Panc1 (cell line): ENCODE measurements at regions not wholly inside any gene's neighbourhood (a gene's known extent, or its start where the extent isn't known, plus 50 kb on each side); places are given as distances from the start of the nearest gene placed in this dataset.

Experiments
- POLR2AphosphoS5 ChIP-seq: IDR thresholded peaks from 2 replicates; pipeline ENCODE4 v1.6.1; 2012; ENCODE audit warnings: mild to moderate bottlenecking, low read depth, low read length, moderate library complexity
- TF ChIP-seq, protein P1 (sequence below): fragments of 450-650 bp; IDR thresholded peaks from 2 replicates; pipeline ENCODE4 v1.5.1; 2017; ENCODE audit warnings: mild to moderate bottlenecking

- TF ChIP-seq, protein P1, sequence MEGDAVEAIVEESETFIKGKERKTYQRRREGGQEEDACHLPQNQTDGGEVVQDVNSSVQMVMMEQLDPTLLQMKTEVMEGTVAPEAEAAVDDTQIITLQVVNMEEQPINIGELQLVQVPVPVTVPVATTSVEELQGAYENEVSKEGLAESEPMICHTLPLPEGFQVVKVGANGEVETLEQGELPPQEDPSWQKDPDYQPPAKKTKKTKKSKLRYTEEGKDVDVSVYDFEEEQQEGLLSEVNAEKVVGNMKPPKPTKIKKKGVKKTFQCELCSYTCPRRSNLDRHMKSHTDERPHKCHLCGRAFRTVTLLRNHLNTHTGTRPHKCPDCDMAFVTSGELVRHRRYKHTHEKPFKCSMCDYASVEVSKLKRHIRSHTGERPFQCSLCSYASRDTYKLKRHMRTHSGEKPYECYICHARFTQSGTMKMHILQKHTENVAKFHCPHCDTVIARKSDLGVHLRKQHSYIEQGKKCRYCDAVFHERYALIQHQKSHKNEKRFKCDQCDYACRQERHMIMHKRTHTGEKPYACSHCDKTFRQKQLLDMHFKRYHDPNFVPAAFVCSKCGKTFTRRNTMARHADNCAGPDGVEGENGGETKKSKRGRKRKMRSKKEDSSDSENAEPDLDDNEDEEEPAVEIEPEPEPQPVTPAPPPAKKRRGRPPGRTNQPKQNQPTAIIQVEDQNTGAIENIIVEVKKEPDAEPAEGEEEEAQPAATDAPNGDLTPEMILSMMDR = no peak
- TF ChIP-seq POLR2AphosphoS5 = no peak
These were observed 551.7 kb upstream of the POT1 start for GRCh38 chr7:125481323-125481722.
